ENCODE measurements at regions not wholly inside any gene's neighbourhood (a gene's known extent, or its start where the extent isn't known, plus 50 kb on each side); places are given as distances from the start of the nearest gene placed in this dataset.

DNA sequence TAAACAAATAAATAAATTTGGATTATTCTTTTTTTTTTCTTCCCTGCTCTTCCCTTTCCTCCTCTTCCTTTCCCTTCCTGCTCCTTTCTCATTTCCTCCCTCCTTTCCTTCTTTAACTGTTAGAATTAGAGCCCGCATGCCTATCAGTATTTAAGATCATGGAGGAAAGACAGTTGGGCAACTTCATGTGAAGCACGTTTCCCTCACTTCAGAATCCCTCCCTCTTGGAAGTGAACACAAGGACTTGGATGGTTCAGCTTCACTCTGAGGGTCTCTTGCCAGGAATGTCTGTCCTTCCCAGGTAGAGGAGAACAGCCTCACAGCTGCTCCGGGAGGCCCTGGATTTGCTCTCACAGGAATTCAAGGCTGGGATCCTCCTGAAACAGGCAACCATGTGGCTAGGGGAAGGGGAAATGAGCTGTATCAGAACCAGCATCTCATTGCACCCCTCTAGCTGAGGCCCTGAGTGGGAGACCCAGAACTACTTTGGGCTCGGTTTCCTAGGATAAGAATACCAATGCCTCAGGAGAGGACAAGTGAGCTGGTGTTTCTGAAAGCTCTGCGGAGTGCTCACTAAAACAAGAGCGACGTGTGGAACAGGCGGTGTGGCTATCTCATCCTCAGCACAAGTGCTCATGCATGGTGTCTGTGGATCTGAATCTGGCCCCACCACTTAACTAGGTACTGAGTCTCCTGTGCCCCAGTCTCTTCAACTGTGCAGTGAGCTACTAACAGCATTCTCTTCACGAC, 230.5 kb downstream of the MYCN start:
- TF ChIP-seq POLR2A (IDR thresholded peaks at IDR 0.05; ENCODE audit: extremely low read depth, insufficient read length) = no peak
- TF ChIP-seq, protein P1, sequence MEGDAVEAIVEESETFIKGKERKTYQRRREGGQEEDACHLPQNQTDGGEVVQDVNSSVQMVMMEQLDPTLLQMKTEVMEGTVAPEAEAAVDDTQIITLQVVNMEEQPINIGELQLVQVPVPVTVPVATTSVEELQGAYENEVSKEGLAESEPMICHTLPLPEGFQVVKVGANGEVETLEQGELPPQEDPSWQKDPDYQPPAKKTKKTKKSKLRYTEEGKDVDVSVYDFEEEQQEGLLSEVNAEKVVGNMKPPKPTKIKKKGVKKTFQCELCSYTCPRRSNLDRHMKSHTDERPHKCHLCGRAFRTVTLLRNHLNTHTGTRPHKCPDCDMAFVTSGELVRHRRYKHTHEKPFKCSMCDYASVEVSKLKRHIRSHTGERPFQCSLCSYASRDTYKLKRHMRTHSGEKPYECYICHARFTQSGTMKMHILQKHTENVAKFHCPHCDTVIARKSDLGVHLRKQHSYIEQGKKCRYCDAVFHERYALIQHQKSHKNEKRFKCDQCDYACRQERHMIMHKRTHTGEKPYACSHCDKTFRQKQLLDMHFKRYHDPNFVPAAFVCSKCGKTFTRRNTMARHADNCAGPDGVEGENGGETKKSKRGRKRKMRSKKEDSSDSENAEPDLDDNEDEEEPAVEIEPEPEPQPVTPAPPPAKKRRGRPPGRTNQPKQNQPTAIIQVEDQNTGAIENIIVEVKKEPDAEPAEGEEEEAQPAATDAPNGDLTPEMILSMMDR (IDR thresholded peaks at IDR 0.05; ENCODE audit: low read depth, low read length) = no peak
- no peak for TF ChIP-seq MAX (IDR thresholded peaks at IDR 0.05; ENCODE audit: low read depth, low read length)

Measured in NB4 (cell line).